Motor neuron (in vitro differentiated cells): ENCODE measurements at regions not wholly inside any gene's neighbourhood (a gene's known extent, or its start where the extent isn't known, plus 50 kb on each side); places are given as distances from the start of the nearest gene placed in this dataset.

Source experiments
- ATAC-seq, 8 experiments: fragments of 200-7000 bp; cut with Tn5 transposase; replicated peaks in 6 of 8; 2 replicates each; pipeline ENCODE4 v1.8.0; 2021; ENCODE audit warnings: mild to moderate bottlenecking in 8 of 8, moderate library complexity in 8 of 8
- H3K27ac ChIP-seq, 2 donors: fragments of 250-450 bp; sonication (Bioruptor Pico); 2 replicates each; pipeline ENCODE4 v1.9.0; 2021; ENCODE audit warnings: antibody characterized with exemption in 2 of 2, mild to moderate bottlenecking in 2 of 2, moderate library complexity in 1 of 2
- H3K4me1 ChIP-seq, 2 donors: fragments of 250-450 bp; sonication (Bioruptor Pico); replicated peaks in 1 of 2; 2 replicates each; pipeline ENCODE4 v1.6.1; 2021; ENCODE audit warnings: antibody characterized with exemption in 2 of 2, mild to moderate bottlenecking in 2 of 2, moderate library complexity in 1 of 2
- H3K4me3 ChIP-seq, 5 donors: fragments of 250-450 bp; sonication (Bioruptor Pico); 2 replicates each; pipeline ENCODE4 v1.9.0; 2021; ENCODE audit warnings: antibody characterized with exemption in 5 of 5, mild to moderate bottlenecking in 5 of 5, moderate library complexity in 4 of 5
- WGBS, 10 experiments: fragments of 450-650 bp; shearing (Covaris generic); methylation state at CpG; one replicate each; pipeline ENCODE4 v1.0.0; 2022; 5-methylcytosine and 5-hydroxymethylcytosine counted together
- in situ Hi-C, 9 experiments: fragments of 400-800 bp; cut with MboI; loops; one replicate each; pipeline ENCODE4 v1.15.0; 2021; ENCODE audit warnings: low sequenced_read_pairs in 9 of 9, low pct_unique_long_range_greater_than_20kb in 2 of 9; ENCODE audit not compliant: unreplicated experiment in 9 of 9

DNA sequence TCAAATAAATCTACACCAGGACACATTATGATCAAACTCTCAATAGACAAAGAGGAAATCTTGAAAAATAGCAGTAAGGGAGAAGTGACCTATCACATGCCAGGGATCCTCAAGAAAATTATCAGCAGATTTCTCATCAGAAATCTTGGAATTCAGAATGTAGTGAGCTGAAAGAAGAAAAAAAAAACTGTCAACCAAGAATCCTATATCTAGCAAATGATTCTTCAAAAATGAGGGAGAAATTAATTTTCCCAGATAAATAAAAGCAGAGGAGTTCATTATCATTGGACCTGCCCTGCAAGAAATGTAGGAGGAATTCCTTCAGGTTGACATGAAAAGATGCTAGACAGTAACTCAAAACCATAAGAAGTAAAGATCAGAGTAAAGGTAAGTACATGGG is 363.6 kb downstream of the TFAP2A start:
- in situ Hi-C loops, result no loop called here
- ATAC-seq, result no peak
- H3K4me3 ChIP-seq, result no peak overlapping the region

DNA sequence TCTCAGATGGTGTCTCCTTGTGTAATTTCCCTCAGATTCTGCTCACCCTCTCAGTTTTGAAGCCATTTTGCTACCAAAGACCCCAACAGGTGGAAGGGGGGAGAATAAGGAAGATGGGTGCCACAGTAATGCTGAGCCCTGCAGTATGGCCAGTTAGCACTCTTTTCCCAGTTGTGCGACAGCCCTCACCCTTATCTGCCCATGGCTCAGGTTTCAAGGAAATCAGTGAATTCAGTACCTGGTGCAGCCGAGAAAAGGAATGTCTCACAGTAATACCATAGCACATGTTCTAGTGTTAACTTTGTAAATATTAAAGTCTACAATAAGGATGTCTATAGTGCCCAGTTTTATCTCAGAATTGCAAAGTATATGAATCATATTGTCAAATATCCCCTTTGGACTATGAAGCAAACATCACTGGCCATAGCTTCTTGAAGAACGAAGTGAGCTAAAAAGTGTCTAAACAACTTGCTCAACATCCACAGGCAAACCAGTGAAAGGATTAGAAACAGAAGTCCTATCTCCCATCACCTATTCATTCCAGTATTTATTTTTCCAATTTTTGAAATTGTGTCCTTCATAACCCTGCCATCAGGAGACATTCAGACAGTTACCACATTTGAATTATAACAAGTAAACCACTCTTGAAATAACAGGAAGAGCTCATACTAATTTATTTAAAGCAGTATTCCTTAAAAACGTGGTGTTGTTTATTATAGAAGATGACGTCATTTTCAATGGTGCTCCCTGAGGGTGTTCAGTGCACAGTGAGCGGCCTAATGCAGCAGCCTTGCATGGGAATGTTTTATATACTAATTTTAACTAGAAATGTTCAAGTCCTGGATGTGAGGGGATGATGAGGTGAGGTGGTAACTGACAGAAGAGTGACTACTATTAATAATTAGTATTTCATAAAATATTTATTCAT is 366.2 kb downstream of the TFAP2A start:
- H3K27ac ChIP-seq, result no peak overlapping the region
- H3K4me3 ChIP-seq, result no peak overlapping the region
- ATAC-seq, result no peak
- H3K4me1 ChIP-seq, result no peaks in the 10 kb centered on the region
- in situ Hi-C loops, result no loop called here
- 23 to 100% (median 76%) methylated on average over 1 to 6 of the region's 6 CpGs; no CpG with 5 or more reads in 1 of the 10 experiments for WGBS, 10 experiments

More for the DNA sequence above, 363.6 kb downstream of the TFAP2A start:
- no peaks in the 10 kb centered on the region for H3K4me1 ChIP-seq
- H3K27ac ChIP-seq, result no peak overlapping the region

DNA sequence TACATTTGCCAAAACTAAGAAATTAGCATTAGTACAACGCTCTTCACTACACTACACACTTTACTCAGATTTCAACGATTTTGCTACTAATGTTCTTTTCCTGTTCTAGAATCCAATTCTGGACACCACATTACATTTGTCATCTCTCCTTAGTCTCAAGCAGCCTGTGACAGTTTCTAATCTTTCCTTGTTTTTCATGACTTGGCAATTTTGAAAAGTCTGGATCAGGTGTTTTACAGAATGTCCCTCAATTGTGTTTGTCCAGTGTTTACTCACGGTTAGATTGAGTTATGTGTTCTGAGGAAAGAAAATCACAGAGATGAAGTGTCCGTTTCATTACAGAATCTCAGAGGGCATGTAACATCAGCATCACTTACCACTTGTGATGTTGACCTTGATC is 372.6 kb downstream of the TFAP2A start:
- H3K4me3 ChIP-seq, result no peak overlapping the region
- no peak overlapping the region for H3K27ac ChIP-seq
- H3K4me1 ChIP-seq, result no peaks in the 10 kb centered on the region
- in situ Hi-C loops, result no loop called here
- no peak for ATAC-seq
- WGBS, 10 experiments, result 14 to 100% (median 83%) methylated on average over 1 to 4 of the region's 4 CpGs

DNA sequence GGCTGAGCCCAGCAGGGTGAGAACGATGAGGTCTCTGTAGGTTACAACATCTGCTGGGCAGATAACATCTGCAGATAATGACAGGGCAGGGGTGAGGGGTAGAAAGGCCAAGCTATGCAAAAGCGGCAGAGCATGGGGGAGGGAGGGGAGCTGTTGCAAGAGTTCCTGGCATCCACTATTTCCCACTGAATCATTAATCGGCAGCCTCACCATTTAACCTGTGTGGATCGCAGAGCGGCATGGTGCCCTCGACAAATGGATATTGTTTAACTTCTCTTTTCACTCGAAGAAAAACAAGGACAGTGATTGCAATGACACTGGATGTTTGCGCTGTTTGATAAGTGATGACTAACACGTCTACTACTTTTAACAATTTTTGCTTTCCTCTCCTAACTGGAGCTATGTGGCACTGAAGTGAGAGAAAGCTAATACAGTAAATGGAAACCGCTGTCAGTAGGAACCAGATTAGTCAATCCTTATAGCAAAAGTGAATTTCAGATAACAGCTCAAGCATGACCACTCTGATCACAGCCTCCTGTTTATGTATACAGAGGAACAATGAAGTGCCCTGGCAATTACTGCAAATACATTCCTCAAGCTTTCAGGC is 381.5 kb downstream of the TFAP2A start:
- in situ Hi-C loops, result no loop called here
- Histone ChIP-seq H3K4me3 (no peak overlapping the region), H3K27ac (no peak overlapping the region), H3K4me1 (peaks cover 0 to 13% of the 10 kb centered on the region in 2 donors)
- WGBS, 10 experiments, result 0 to 100% (median 50%) methylated on average over 1 to 10 of the region's 10 CpGs; no CpG with 5 or more reads in 3 of the 10 experiments
- ATAC-seq, result peak in 6 of 8 experiments; percentile 31 to 44 (median 34)

DNA sequence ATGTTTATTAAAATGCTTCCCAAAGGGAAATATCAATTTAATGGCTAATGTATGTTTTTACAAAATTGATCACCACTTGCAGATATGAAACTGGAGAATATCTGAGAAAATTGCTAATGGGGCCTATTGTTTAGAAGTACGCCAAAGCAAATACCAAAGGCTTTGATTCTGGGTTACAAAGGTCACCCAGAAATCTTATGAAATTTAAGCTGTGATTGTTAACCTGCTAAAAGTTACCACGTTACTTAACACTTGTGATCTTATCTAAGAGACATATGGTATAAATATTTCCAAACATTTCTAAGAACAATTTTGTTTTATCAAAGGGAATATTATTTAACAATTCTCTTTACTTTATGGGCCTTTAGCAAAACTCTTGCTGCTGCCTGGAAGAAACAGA is 383.3 kb downstream of the TFAP2A start:
- no peak overlapping the region for H3K27ac ChIP-seq
- 45 to 100% (median 88%) methylated on average over 1 to 2 of the region's 2 CpGs; no CpG with 5 or more reads in 1 of the 10 experiments for WGBS, 10 experiments
- no peak overlapping the region for H3K4me3 ChIP-seq
- in situ Hi-C loops, result no loop called here
- peaks cover 0 to 13% of the 10 kb centered on the region in 2 donors for H3K4me1 ChIP-seq
- ATAC-seq, result no peak

DNA sequence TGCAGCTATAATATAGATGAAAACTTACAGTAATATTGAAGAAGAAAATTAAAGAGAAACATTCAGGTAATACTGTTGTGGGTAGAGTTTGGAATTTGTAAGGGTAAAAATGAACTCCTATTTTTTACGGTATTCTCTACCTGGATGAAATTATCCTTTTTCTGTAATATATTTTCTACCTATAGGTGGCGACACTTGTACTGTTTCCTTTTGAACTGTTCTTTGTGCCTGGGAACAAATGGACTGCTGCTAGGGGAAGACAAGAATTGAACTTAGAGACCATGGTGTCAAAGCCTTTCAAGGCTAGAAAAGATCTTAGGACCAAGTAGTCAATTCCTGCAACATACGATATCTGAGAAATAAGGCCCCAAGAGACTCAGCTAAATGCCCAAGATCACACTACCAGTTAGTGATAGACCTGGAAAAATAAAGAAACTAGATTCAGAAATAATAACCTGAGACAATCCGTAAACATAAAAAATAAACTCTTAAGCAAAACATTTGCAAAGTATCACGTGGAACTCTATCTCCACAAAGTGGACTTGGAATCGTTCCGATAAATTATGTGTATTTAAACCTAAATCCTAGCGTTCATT is 383.8 kb downstream of the TFAP2A start:
- no peak overlapping the region for H3K27ac ChIP-seq
- H3K4me3 ChIP-seq, result no peak overlapping the region
- ATAC-seq, result no peak
- peaks cover 0 to 13% of the 10 kb centered on the region in 2 donors for H3K4me1 ChIP-seq
- 50 to 93% (median 85%) methylated on average over 2 to 8 of the region's 8 CpGs for WGBS, 10 experiments
- in situ Hi-C loops, result no loop called here

DNA sequence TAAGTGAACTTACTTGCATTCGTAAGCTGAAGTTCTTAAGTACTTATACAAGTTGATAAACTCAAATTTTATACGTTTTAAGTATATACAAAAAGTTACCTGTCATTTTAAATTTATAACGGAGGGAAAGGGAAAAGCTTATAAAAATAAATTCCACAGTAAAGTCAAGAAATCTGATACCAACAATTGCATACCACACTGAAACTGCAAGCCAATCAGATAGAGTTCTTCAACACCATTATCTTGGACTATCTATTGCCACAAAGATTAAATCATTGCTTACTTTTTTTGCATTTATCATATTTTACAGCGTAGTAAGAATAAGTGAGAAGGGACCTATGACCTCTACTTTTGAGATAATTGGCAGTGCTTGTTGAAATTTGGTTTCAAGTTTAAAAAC is 386.7 kb downstream of the TFAP2A start:
- in situ Hi-C loops, result no loop called here
- no peak overlapping the region for H3K27ac ChIP-seq
- peaks cover 0 to 9% of the 10 kb centered on the region in 2 donors for H3K4me1 ChIP-seq
- no peak for ATAC-seq
- H3K4me3 ChIP-seq, result no peak overlapping the region
- WGBS, 10 experiments, result 42 to 94% (median 85%) methylated on average over 3 to 4 of the region's 4 CpGs

DNA sequence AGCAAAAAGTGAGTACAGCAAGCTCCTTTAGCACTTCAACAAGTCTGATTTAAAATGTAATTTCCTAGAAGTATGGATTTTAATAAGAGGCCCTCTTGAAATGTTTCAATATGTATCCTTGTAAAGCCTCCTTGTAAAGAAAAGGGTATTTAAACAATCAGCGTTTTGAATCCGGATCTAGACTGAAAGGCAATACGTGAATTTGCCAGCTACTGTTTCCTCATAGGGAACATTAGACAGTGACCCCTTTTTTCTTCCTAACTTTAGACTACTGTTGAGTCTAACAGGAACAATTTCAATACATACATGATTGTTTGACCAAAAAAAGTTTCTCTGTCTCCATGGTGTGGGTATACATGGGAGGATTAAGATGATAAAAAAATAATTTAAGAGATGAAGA is 395.0 kb downstream of the TFAP2A start:
- Histone ChIP-seq H3K4me3 (no peak overlapping the region), H3K27ac (no peak overlapping the region), H3K4me1 (peaks cover 0 to 5% of the 10 kb centered on the region in 2 donors)
- 42 to 100% (median 92%) methylated on average over 2 to 3 of the region's 3 CpGs; no CpG with 5 or more reads in 1 of the 10 experiments for WGBS, 10 experiments
- ATAC-seq, result no peak
- in situ Hi-C loops, result no loop called here

DNA sequence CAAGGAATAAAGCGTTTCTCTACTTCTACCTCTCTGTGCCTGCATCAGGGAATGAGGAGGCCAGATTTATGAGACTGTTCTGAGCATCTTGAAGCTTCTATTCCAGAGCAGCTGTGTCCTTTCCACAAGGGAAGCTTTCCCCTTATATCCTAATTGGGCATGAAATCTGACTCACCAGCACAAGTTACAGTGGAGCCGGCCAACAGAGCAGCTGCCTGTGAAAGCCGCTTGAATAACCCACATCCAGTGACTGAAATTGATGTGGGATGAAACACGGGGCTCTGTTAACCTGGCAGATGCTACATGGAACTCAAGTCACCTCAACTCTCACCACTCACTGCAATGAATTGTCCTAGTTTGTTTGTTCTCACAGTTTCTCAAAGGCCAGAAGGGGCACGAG is 400.3 kb downstream of the TFAP2A start:
- WGBS, 10 experiments, result 4 to 100% (median 64%) methylated on average over 1 to 5 of the region's 5 CpGs
- Histone ChIP-seq H3K4me1 (peaks cover 0 to 5% of the 10 kb centered on the region in 2 donors), H3K4me3 (no peak overlapping the region), H3K27ac (no peak overlapping the region)
- in situ Hi-C loops, result no loop called here
- peak in 7 of 8 experiments; percentile 27 to 84 (median 70) for ATAC-seq

DNA sequence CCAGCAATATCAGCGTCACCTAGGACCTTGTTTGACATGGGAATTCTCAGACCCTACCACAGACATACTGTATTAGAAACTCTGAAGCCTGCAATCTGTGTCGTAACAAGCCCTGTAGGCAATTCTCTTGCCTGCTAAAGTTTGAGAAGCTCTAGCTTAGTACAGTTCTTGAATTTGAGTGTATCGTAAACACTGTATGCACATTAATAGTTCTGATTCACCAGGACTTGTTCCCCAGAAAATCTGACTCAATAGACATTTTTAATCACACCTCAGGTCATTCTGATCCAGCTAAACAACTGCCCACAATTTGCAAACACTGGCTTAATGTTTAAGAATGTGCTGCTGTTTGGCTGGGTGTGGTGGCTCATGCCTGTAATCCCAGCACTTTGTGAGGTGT is 414.3 kb downstream of the TFAP2A start:
- WGBS, 10 experiments, result 6 to 100% (median 90%) methylated on average over 1 to 3 of the region's 3 CpGs; no CpG with 5 or more reads in 3 of the 10 experiments
- in situ Hi-C loops, result no loop called here
- Histone ChIP-seq H3K4me1 (no peaks in the 10 kb centered on the region), H3K27ac (no peak overlapping the region), H3K4me3 (no peak overlapping the region)
- peak in 3 of 8 experiments; percentile 91 to 98 (median 96) for ATAC-seq

DNA sequence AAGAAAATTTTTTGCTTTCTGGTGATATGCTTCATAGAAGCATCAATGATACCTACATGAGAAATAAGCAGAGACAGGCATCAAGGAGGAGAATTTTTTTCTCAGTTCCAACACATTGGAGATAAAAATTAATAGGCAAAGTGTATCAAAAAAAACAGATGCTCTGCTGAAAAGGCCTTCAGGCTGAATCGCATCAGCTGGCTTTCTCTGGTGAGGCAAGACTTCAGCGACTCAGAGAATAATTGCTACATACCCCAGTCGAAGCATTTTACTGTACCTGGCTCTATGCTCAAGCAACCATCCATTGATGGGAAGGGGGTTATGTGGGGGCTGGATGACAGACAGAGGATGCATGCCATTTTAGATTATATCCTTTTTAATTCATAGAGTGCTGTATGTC is 415.1 kb downstream of the TFAP2A start:
- 17 to 100% (median 68%) methylated on average over 1 to 3 of the region's 3 CpGs; no CpG with 5 or more reads in 2 of the 10 experiments for WGBS, 10 experiments
- in situ Hi-C loops, result no loop called here
- no peak overlapping the region for H3K4me3 ChIP-seq
- no peak overlapping the region for H3K27ac ChIP-seq
- ATAC-seq, result no peak
- no peaks in the 10 kb centered on the region for H3K4me1 ChIP-seq

DNA sequence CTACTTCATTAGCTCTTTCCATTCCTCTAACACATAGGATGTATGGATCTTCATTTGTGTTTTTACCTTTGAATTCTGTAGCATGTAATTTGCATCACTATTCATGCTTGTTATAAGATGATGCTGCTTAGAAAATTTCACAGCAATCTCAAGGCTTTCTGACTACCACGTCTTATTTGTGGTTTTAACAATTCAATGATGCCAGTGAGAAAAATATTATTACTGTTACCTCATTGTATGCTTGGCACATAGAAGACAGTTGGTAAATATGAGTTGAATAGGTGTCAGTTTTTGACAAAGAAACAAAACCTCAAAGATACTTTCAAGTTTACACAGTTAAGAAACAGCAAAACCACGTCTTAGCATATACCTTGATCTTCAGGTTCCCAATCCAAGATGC is 428.6 kb downstream of the TFAP2A start:
- in situ Hi-C loops, result no loop called here
- Histone ChIP-seq H3K27ac (no peak overlapping the region), H3K4me3 (no peak overlapping the region), H3K4me1 (no peaks in the 10 kb centered on the region)
- whole genome bisulfite sequencing, 10 experiments, result 0 to 100% (median 48%) methylated on average over 1 to 2 of the region's 2 CpGs; no CpG with 5 or more reads in 2 of the 10 experiments
- ATAC-seq, result no peak

DNA sequence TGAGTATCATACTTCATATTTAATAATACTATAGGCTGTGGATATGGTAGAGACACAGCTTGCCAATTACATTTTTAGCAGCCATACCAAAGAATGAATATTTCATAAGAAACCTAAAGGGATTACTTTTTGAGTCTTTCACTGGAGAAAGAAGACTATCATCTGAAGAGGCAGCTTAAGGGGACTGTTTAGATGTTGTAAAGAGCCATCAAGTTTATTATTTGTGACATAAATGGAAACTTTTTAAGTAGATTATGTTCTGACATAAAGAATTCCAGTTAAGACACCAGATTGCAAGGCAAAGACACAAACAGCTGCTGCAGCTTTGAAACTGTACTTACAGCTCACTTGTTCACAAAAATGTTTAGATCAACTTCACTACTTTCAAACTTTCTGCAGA is 429.4 kb downstream of the TFAP2A start:
- no peak overlapping the region for H3K27ac ChIP-seq
- H3K4me1 ChIP-seq, result no peaks in the 10 kb centered on the region
- no peak overlapping the region for H3K4me3 ChIP-seq
- ATAC-seq, result no peak
- in situ Hi-C loops, result no loop called here
